Left lung (tissue), 4 donors: ENCODE measurements at regions not wholly inside any gene's neighbourhood (a gene's known extent, or its start where the extent isn't known, plus 50 kb on each side); places are given as distances from the start of the nearest gene placed in this dataset.
"Not testable (repeated sequence)": the region's sequence is repeated elsewhere in the genome, so short reads cannot be mapped to it uniquely, and the experiment has no call there.

Source experiments
- ATAC-seq: fragments of 200-7000 bp; cut with Tn5 transposase; one replicate; pipeline ENCODE4 v1.9.1; 2020; ENCODE audit warnings: moderate library complexity
- DNase-seq, 4 donors: peaks; one replicate each; pipeline ENCODE4 v3.0.0-alpha.2; 2013 to 2020
- H3K27ac ChIP-seq, 2 donors: fragments of 200-600 bp; sonication (generic) in 1 of 2; one replicate each; pipeline versions ENCODE4 v1.5.0 to v1.8.0; 2020 to 2021
- H3K27me3 ChIP-seq, 2 donors: fragments of 200-600 bp; sonication (generic) in 1 of 2; one replicate each; pipeline versions ENCODE4 v1.5.0 to v1.8.0; 2020 to 2021
- H3K36me3 ChIP-seq, 2 donors: fragments of 200-600 bp; sonication (generic) in 1 of 2; one replicate each; pipeline versions ENCODE4 v1.5.0 to v1.8.0; 2020 to 2021
- H3K4me1 ChIP-seq, 2 donors: fragments of 200-600 bp; one replicate each; pipeline ENCODE4 v1.8.0; 2021
- H3K4me3 ChIP-seq, 2 donors: fragments of 200-600 bp; sonication (generic) in 1 of 2; one replicate each; pipeline versions ENCODE4 v1.5.0 to v1.8.0; 2020 to 2021; ENCODE audit warnings: mild to moderate bottlenecking in 1 of 2
- H3K9me3 ChIP-seq, 2 donors: fragments of 200-600 bp; sonication (generic) in 1 of 2; one replicate each; pipeline versions ENCODE4 v1.5.0 to v1.8.0; 2020 to 2021
- CTCF ChIP-seq, 2 donors: fragments of 200-600 bp; sonication (generic) in 1 of 2; IDR thresholded peaks; one replicate each; pipeline versions ENCODE4 v1.5.0 to v1.8.0; 2021; ENCODE audit warnings: antibody characterized with exemption in 2 of 2
- intact Hi-C, 2 donors: fragments of 100-400 bp; cut with DNase I; formaldehyde crosslinking; loops; one replicate each; pipeline versions ENCODE4 v1.11.2 to v1.14.2; 2022
- donor health status: DM: no; HTN: yes; CAD: no.
- donor health status: DM: no; HTN: no; CAD: no.

GRCh38 chr20:50450881-50451752 is 59.1 kb upstream of the PTPN1 start:
- intact Hi-C loops: no loop called here
- Histone ChIP-seq H3K9me3 (no peaks in the 10 kb centered on the region), H3K36me3 (no peaks in the 10 kb centered on the region), H3K27me3 (no peaks in the 10 kb centered on the region), H3K4me3 (peak overlapping the region in 1 of 2 donors; percentile 13), H3K4me1 (peaks cover 8 to 56% of the 10 kb centered on the region in 2 donors), H3K27ac (peak overlapping the region; percentile 36 to 65)
- ATAC-seq (peak; percentile 70), DNase-seq (peak in 2 of 4 donors; percentile 51 to 66)
- no peak for TF ChIP-seq CTCF (IDR thresholded peaks at IDR 0.05)

GRCh38 chr20:50451792-50452425 is 58.3 kb upstream of the PTPN1 start:
- H3K9me3 ChIP-seq, H3K27me3 ChIP-seq, H3K36me3 ChIP-seq, DNase-seq, ATAC-seq, intact Hi-C loops: not testable (repeated sequence)
- H3K4me3 ChIP-seq: peak overlapping the region in 1 of 2 donors; percentile 13
- peak overlapping the region; percentile 36 to 65 for H3K27ac ChIP-seq
- peaks cover 8 to 56% of the 10 kb centered on the region in 2 donors for H3K4me1 ChIP-seq

GRCh38 chr20:50453533-50454244 is 56.5 kb upstream of the PTPN1 start:
- ATAC-seq: no peak
- Histone ChIP-seq H3K4me3 (no peak overlapping the region), H3K27me3 (no peaks in the 10 kb centered on the region), H3K9me3 (no peaks in the 10 kb centered on the region), H3K27ac (no peak overlapping the region), H3K4me1 (peaks cover 8 to 65% of the 10 kb centered on the region in 2 donors), H3K36me3 (no peaks in the 10 kb centered on the region)
- no peak for TF ChIP-seq CTCF (IDR thresholded peaks at IDR 0.05)
- no peak for DNase-seq
- intact Hi-C loops: no loop called here

GRCh38 chr20:50455245-50455644 is 54.9 kb upstream of the PTPN1 start:
- H3K4me1 ChIP-seq: peaks cover 8 to 70% of the 10 kb centered on the region in 2 donors
- H3K27ac ChIP-seq, H3K36me3 ChIP-seq, H3K9me3 ChIP-seq, DNase-seq, H3K27me3 ChIP-seq, ATAC-seq, intact Hi-C loops, H3K4me3 ChIP-seq: not testable (repeated sequence)

GRCh38 chr20:50455656-50456451 is 54.3 kb upstream of the PTPN1 start:
- peaks cover 5 to 70% of the 10 kb centered on the region in 2 donors for H3K4me1 ChIP-seq
- H3K27me3 ChIP-seq: no peaks in the 10 kb centered on the region
- DNase-seq: peak in 2 of 4 donors; percentile 50
- no peaks in the 10 kb centered on the region for H3K9me3 ChIP-seq
- no peak overlapping the region for H3K4me3 ChIP-seq
- H3K36me3 ChIP-seq: no peaks in the 10 kb centered on the region
- no peak for TF ChIP-seq CTCF (IDR thresholded peaks at IDR 0.05)
- intact Hi-C loops: no loop called here
- peak; percentile 36 for ATAC-seq
- H3K27ac ChIP-seq: peak overlapping the region in 1 of 2 donors; percentile 60
